ENCODE measurements at regions not wholly inside any gene's neighbourhood (a gene's known extent, or its start where the extent isn't known, plus 50 kb on each side); places are given as distances from the start of the nearest gene placed in this dataset.

DNA sequence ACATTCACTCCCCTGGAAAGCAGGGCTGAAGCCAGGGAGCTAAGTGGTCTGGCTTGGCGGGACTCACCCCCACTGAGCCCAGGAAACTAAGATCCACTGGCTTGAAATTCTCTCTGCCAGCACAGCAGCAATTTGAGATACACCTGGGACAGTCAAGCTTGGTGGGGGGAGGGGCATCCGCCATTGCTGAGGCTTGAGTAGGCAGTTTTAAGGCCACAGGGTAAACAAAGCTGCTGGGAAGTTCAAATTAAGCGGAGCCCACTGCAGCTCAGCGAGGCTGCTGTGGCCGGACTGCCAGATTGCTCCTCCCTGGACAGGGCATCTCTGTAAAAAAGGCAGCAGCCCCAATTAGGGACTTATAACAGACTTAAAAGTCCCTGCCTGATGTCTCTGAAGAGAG is 108.2 kb upstream of the FAM13C start:
- TF ChIP-seq CTCF (IDR thresholded peaks at IDR 0.05) (no peak), JUNB (IDR thresholded peaks at IDR 0.05) (no peak)
